ENCODE measurements at regions not wholly inside any gene's neighbourhood (a gene's known extent, or its start where the extent isn't known, plus 50 kb on each side); places are given as distances from the start of the nearest gene placed in this dataset.

- H2BK5ac ChIP-seq (ENCODE audit: insufficient read length, low read length), result no peak overlapping the region
- DNase-seq, result no peak
Observed at GRCh38 chr2:78260861-78261260, 738.7 kb upstream of the LRRTM4 start.

More at GRCh38 chr2:78260861-78261260, 738.7 kb upstream of the LRRTM4 start:
- H3K23ac ChIP-seq (ENCODE audit: insufficient read length, low read depth, low read length), result no peak overlapping the region
- H4K20me1 ChIP-seq (ENCODE audit: control insufficient read depth, insufficient read depth, insufficient read length), result no peaks in the 10 kb centered on the region
- no peaks in the 10 kb centered on the region for H3K36me3 Mint-ChIP-seq (ENCODE audit: insufficient read depth in 1 of 3, low read depth in 3 of 3)
- H3K9me3 Mint-ChIP-seq, result no peaks in the 10 kb centered on the region
- no peak overlapping the region for H4K5ac ChIP-seq (ENCODE audit: insufficient read length, low read depth, low read length)
- no peak overlapping the region for H3K14ac ChIP-seq (ENCODE audit: insufficient read depth, low read length)
- H2AK5ac ChIP-seq (ENCODE audit: insufficient read length, low read length), result no peak overlapping the region
- peaks cover 6 to 7% of the 10 kb centered on the region in 2 experiments for H3K4me1 Mint-ChIP-seq
- H2BK120ac ChIP-seq (ENCODE audit: low read depth, low read length, poor library complexity, severe bottlenecking), result no peak overlapping the region
- no peak overlapping the region for H3K27ac ChIP-seq (ENCODE audit: insufficient read length, low read depth, low read length)
- WGBS (ENCODE audit: extremely low coverage, insufficient read length, low lambda C conversion rate), result no CpG with 5 or more reads among the region's 2 CpGs
- H4K8ac ChIP-seq (replicated peaks; ENCODE audit: insufficient read length, low read depth, low read length), result no peak overlapping the region
- H2BK15ac ChIP-seq (ENCODE audit: low read depth, low read length), result no peak overlapping the region
- no peaks in the 10 kb centered on the region for H3K79me2 ChIP-seq (ENCODE audit: insufficient read depth, low read length)
- no peaks in the 10 kb centered on the region for H3K79me1 ChIP-seq (ENCODE audit: insufficient read depth, low read depth, low read length, poor library complexity, severe bottlenecking)
- H4K91ac ChIP-seq (ENCODE audit: insufficient read length, low read depth, low read length), result no peak overlapping the region
- no peaks in the 10 kb centered on the region for H3K27me3 ChIP-seq (ENCODE audit: insufficient read depth, low read length)
- no peak overlapping the region for H2BK20ac ChIP-seq (ENCODE audit: low read depth, low read length, poor library complexity, severe bottlenecking)
- no peaks in the 10 kb centered on the region for H3K4me1 ChIP-seq (ENCODE audit: insufficient read depth, low read length)
- no peak overlapping the region for H3K4me3 Mint-ChIP-seq
- no peak overlapping the region for H2BK12ac ChIP-seq (ENCODE audit: insufficient read length, low read depth, low read length)
- H2AFZ ChIP-seq (ENCODE audit: low read length), result no peak overlapping the region
- H3K27me3 Mint-ChIP-seq (ENCODE audit: low read depth), result no peaks in the 10 kb centered on the region
- H3K27ac Mint-ChIP-seq, result no peak overlapping the region
- H3K9ac ChIP-seq (ENCODE audit: extremely low read depth, insufficient read length, low read length), result no peak overlapping the region
- no peak overlapping the region for H3K4ac ChIP-seq (ENCODE audit: low read depth, low read length)
- H3K56ac ChIP-seq (ENCODE audit: insufficient read length, low read depth, low read length), result no peak overlapping the region
- no peaks in the 10 kb centered on the region for H3K23me2 ChIP-seq (ENCODE audit: insufficient read length, low read depth, low read length, poor library complexity, severe bottlenecking)
- H3K4me2 ChIP-seq (ENCODE audit: insufficient read depth, insufficient read length, low read length), result no peak overlapping the region
- no peak overlapping the region for H3K18ac ChIP-seq (ENCODE audit: insufficient read length, low read depth, low read length)
- H3K9me3 ChIP-seq (ENCODE audit: control insufficient read depth, low read depth, low read length), result no peaks in the 10 kb centered on the region
- TF ChIP-seq CTCF (conservative IDR thresholded peaks at IDR 0.05), result no peak
- no peak overlapping the region for H3T11ph ChIP-seq (ENCODE audit: low read length)

All from H9 (cell line).